Natural killer cell (primary cell): ENCODE measurements at regions not wholly inside any gene's neighbourhood (a gene's known extent, or its start where the extent isn't known, plus 50 kb on each side); places are given as distances from the start of the nearest gene placed in this dataset.
"Not testable (repeated sequence)": the region's sequence is repeated elsewhere in the genome, so short reads cannot be mapped to it uniquely, and the experiment has no call there.

ENCODE experiments used
- ATAC-seq, 3 donors: fragments of 150-1000 bp in 2 of 3; fragments of 200-7000 bp in 1 of 3; cut with Tn5 transposase; 1 replicate in 1 of 3; 2 replicates in 2 of 3; pipeline ENCODE4 v1.10.0; 2021; ENCODE audit warnings: mild to moderate bottlenecking in 2 of 3, moderate library complexity in 2 of 3
- DNase-seq, 2 donors: peaks; one replicate each; pipeline versions ENCODE4 v3.0.0 to v3.0.0-alpha.2; 2013 to 2021; ENCODE audit warnings: mixed read lengths in 1 of 2
- H3K27ac ChIP-seq: one replicate; pipeline ENCODE4 v1.5.1; 2013; ENCODE audit warnings: mild to moderate bottlenecking, low read length
- H3K27me3 ChIP-seq: one replicate; pipeline ENCODE4 v1.6.1; 2013; ENCODE audit warnings: low read length; ENCODE audit not compliant: control insufficient read depth, insufficient read depth
- H3K36me3 ChIP-seq: one replicate; pipeline ENCODE4 v1.6.1; 2013; ENCODE audit warnings: low read length; ENCODE audit not compliant: control insufficient read depth, insufficient read depth
- H3K4me1 ChIP-seq: one replicate; pipeline ENCODE4 v1.6.1; 2013; ENCODE audit warnings: low read length; ENCODE audit not compliant: control insufficient read depth, insufficient read depth
- H3K4me3 ChIP-seq: one replicate; pipeline ENCODE4 v1.5.1; 2013; ENCODE audit warnings: low read length
- H3K9me3 ChIP-seq: one replicate; pipeline ENCODE4 v1.6.1; 2013; ENCODE audit warnings: low read length; ENCODE audit not compliant: control insufficient read depth, insufficient read depth
- H3K27ac Mint-ChIP-seq, 2 donors: one replicate each; pipeline ENCODE4 v1.8.0; 2022; ENCODE audit warnings: mild to moderate bottlenecking in 2 of 2, mixed read lengths in 2 of 2, moderate library complexity in 1 of 2
- H3K27me3 Mint-ChIP-seq, 2 donors: one replicate each; pipeline ENCODE4 v1.8.0; 2022; ENCODE audit warnings: low read depth in 2 of 2, mixed read lengths in 2 of 2
- H3K36me3 Mint-ChIP-seq: one replicate; pipeline ENCODE4 v1.8.0; 2022; ENCODE audit warnings: mixed read lengths
- H3K4me1 Mint-ChIP-seq, 2 donors: one replicate each; pipeline ENCODE4 v1.8.0; 2022; ENCODE audit warnings: mixed read lengths in 2 of 2
- H3K4me3 Mint-ChIP-seq: one replicate; pipeline ENCODE4 v1.8.0; 2022; ENCODE audit warnings: mild to moderate bottlenecking, moderate library complexity, mixed read lengths
- H3K9me3 Mint-ChIP-seq, 2 donors: one replicate each; pipeline ENCODE4 v1.8.0; 2022; ENCODE audit warnings: mixed read lengths in 2 of 2
- WGBS: methylation state at CpG from one replicate; pipeline ENCODE4 v1.1.7; 2013; ENCODE audit warnings: missing lambda C conversion rate; ENCODE audit not compliant: insufficient coverage; 5-methylcytosine and 5-hydroxymethylcytosine counted together
- intact Hi-C: fragments of 100-400 bp; cut with micrococcal nuclease; formaldehyde crosslinking; loops from one replicate; pipeline ENCODE4 v1.14.2; 2022
- TF ChIP-seq, protein P1 (sequence below): fragments of 200-600 bp; IDR thresholded peaks from one replicate; pipeline ENCODE4 v1.8.0; 2022; ENCODE audit warnings: antibody characterized with exemption

DNA sequence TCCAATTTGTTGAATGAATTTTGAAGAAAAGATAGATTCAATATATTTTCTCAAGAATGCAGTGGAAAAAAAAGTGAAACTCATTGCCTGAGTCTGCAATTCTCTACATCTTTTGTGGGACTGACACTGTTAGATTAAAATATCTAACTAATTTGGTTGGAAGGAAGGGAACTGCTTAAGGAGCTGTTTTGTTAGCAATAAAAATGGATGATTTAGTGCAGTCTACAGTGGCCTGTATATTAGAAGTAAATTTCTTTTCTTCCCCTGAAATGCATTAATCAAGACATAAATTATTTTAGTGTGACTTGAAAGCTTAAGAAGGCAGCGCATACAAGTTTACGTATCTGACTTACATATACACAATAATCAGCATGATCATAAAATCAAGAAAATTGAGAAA, 1332.6 kb downstream of the EPHA7 start:
- ATAC-seq = no peak
- Histone ChIP-seq H3K36me3 (no peaks in the 10 kb centered on the region), H3K9me3 (peaks cover 6% of the 10 kb centered on the region), H3K27me3 (no peaks in the 10 kb centered on the region), H3K27ac (no peak overlapping the region), H3K4me1 (no peaks in the 10 kb centered on the region), H3K4me3 (no peak overlapping the region)
- no peak overlapping the region for H3K27ac Mint-ChIP-seq
- no peaks in the 10 kb centered on the region for H3K4me1 Mint-ChIP-seq
- H3K4me3 Mint-ChIP-seq = no peak overlapping the region
- intact Hi-C loops = no loop called here
- no peak for DNase-seq
- peaks cover 13 to 21% of the 10 kb centered on the region in 2 donors for H3K9me3 Mint-ChIP-seq
- TF ChIP-seq, protein P1, sequence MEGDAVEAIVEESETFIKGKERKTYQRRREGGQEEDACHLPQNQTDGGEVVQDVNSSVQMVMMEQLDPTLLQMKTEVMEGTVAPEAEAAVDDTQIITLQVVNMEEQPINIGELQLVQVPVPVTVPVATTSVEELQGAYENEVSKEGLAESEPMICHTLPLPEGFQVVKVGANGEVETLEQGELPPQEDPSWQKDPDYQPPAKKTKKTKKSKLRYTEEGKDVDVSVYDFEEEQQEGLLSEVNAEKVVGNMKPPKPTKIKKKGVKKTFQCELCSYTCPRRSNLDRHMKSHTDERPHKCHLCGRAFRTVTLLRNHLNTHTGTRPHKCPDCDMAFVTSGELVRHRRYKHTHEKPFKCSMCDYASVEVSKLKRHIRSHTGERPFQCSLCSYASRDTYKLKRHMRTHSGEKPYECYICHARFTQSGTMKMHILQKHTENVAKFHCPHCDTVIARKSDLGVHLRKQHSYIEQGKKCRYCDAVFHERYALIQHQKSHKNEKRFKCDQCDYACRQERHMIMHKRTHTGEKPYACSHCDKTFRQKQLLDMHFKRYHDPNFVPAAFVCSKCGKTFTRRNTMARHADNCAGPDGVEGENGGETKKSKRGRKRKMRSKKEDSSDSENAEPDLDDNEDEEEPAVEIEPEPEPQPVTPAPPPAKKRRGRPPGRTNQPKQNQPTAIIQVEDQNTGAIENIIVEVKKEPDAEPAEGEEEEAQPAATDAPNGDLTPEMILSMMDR = no peak
- H3K27me3 Mint-ChIP-seq = no peaks in the 10 kb centered on the region
- no peaks in the 10 kb centered on the region for H3K36me3 Mint-ChIP-seq
- no CpG with 5 or more reads among the region's 2 CpGs for WGBS

DNA sequence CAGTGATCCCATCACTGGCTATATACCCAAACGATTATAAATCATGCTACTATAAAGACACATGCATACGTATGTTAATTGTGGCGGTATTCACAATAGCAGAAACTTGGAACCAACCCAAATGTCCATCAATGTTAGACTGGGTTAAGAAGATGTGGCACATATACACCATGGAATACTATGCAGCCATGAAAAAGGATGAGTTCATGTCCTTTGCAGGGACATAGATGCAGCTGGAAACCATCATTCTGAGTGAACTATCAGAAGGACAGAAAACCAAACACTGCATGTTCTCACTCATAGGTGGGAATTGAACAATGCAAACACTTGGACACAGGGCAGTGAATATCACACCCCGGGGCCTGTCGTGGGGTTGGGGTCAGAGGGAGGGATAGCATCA, 1335.4 kb downstream of the EPHA7 start:
- H3K36me3 Mint-ChIP-seq, ATAC-seq, H3K27me3 ChIP-seq, H3K27ac ChIP-seq, H3K36me3 ChIP-seq, H3K4me1 ChIP-seq, H3K27me3 Mint-ChIP-seq, H3K9me3 ChIP-seq, H3K4me3 Mint-ChIP-seq, H3K4me1 Mint-ChIP-seq, DNase-seq, intact Hi-C loops, H3K4me3 ChIP-seq, H3K27ac Mint-ChIP-seq: not testable (repeated sequence)
- 97% methylated on average over 5 of the region's 5 CpGs for WGBS
- H3K9me3 Mint-ChIP-seq = peaks cover 20 to 24% of the 10 kb centered on the region in 2 donors

DNA sequence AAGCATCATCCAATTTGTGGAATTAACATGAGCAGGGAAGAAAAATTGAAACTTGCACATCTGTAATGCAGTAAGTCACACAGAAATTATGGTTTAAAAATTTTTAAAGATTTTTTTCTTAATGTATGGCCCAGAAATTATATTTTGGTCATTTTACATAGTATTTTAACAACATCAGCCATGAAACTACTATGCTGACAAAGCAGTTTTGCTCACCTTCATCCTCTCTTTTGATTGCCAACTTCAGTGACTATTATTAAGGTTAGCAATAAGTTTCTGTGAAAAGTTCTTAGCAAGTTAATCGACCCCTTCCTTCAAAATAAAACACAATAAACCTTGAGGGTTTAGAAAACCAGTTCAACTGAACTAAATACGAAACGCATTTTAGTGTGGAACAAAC, 1347.0 kb downstream of the EPHA7 start:
- TF ChIP-seq, protein P1 = no peak
- no peaks in the 10 kb centered on the region for H3K27me3 Mint-ChIP-seq
- H3K9me3 Mint-ChIP-seq = peaks cover 4 to 14% of the 10 kb centered on the region in 2 donors
- H3K4me1 Mint-ChIP-seq = no peaks in the 10 kb centered on the region
- H3K27me3 ChIP-seq = no peaks in the 10 kb centered on the region
- H3K36me3 ChIP-seq = no peaks in the 10 kb centered on the region
- H3K4me3 ChIP-seq = no peak overlapping the region
- H3K4me1 ChIP-seq = no peaks in the 10 kb centered on the region
- no peaks in the 10 kb centered on the region for H3K9me3 ChIP-seq
- intact Hi-C loops = no loop called here
- H3K36me3 Mint-ChIP-seq = no peaks in the 10 kb centered on the region
- DNase-seq = no peak
- no peak overlapping the region for H3K27ac Mint-ChIP-seq
- no peak overlapping the region for H3K4me3 Mint-ChIP-seq
- no peak for ATAC-seq
- 92% methylated on average over 3 of the region's 3 CpGs for WGBS
- H3K27ac ChIP-seq = no peak overlapping the region

DNA sequence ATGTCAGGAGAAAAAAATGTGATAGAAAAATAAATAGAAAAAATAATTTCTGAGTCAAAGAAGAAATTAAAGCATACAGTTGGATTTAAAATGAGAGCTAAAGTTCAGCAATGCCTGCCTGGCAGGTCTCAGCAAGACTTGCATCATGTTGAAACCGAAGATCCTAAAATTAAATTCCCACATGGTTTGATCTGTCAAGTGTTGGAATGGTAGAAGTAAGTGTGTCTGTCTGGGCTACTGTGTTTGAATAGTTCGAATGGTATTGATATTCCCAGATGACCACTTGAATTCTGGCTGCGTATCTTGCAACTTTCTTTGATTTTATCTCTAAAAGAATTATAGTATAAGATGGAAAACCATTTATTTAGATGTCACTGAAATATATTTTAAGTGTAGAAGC, 1349.6 kb downstream of the EPHA7 start:
- H3K4me1 ChIP-seq = no peaks in the 10 kb centered on the region
- no peaks in the 10 kb centered on the region for H3K9me3 ChIP-seq
- 95% methylated on average over 2 of the region's 3 CpGs for WGBS
- Mint-ChIP-seq H3K36me3 (no peaks in the 10 kb centered on the region), H3K27ac (no peak overlapping the region), H3K4me3 (no peak overlapping the region), H3K4me1 (no peaks in the 10 kb centered on the region), H3K27me3 (no peaks in the 10 kb centered on the region), H3K9me3 (peaks cover 6 to 7% of the 10 kb centered on the region in 2 donors)
- H3K36me3 ChIP-seq = no peaks in the 10 kb centered on the region
- H3K27me3 ChIP-seq = no peaks in the 10 kb centered on the region
- DNase-seq (no peak), ATAC-seq (no peak)
- intact Hi-C loops = no loop called here
- H3K4me3 ChIP-seq = no peak overlapping the region
- no peak overlapping the region for H3K27ac ChIP-seq
- TF ChIP-seq, protein P1 = no peak
